OCI-LY3 (cell line): ENCODE measurements at regions not wholly inside any gene's neighbourhood (a gene's known extent, or its start where the extent isn't known, plus 50 kb on each side); places are given as distances from the start of the nearest gene placed in this dataset.

Source experiments
- H2AFZ ChIP-seq: fragments of 200-600, 300-600 bp; shearing (Covaris generic); 2 replicates; pipeline ENCODE4 v1.6.0; 2014; ENCODE audit warnings: antibody characterized with exemption, low read depth, low read length
- H3K27ac ChIP-seq: fragments of 200-600, 300-600 bp; sonication (generic); 2 replicates; pipeline ENCODE4 v1.5.1; 2014; ENCODE audit warnings: mild to moderate bottlenecking, low read length, moderate library complexity, mixed read lengths
- H3K27me3 ChIP-seq: fragments of 200-600, 300-600 bp; sonication (generic); 2 replicates; pipeline ENCODE4 v1.6.1; 2014; ENCODE audit warnings: low read depth, low read length, mixed read lengths
- H3K36me3 ChIP-seq: fragments of 200-600, 300-600 bp; sonication (generic); replicated peaks from 2 replicates; pipeline ENCODE3; 2014; ENCODE audit warnings: low read depth, low read length, mixed read lengths
- H3K4me1 ChIP-seq: fragments of 300-600, 200-600 bp; sonication (generic); 2 replicates; pipeline ENCODE4 v1.6.1; 2014; ENCODE audit warnings: low read length, mixed read lengths
- H3K4me2 ChIP-seq: fragments of 200-600, 300-600 bp; sonication (generic); 2 replicates; pipeline ENCODE4 v1.6.1; 2014; ENCODE audit warnings: low read length, mixed read lengths
- H3K4me3 ChIP-seq: fragments of 300-600, 200-600 bp; sonication (generic); 2 replicates; pipeline ENCODE4 v1.5.1; 2014; ENCODE audit warnings: antibody characterized with exemption, mild to moderate bottlenecking, low read length, moderate library complexity
- H3K79me2 ChIP-seq: fragments of 300-600, 200-600 bp; shearing (Covaris generic); 2 replicates; pipeline ENCODE4 v1.6.1; 2014; ENCODE audit warnings: mild to moderate bottlenecking, low read length, mixed read lengths
- H3K9ac ChIP-seq: fragments of 300-600, 200-600 bp; shearing (Covaris generic); 2 replicates; pipeline ENCODE4 v1.6.0; 2014; ENCODE audit warnings: mild to moderate bottlenecking, low read length, moderate library complexity
- H3K9me3 ChIP-seq: fragments of 200-600, 300-600 bp; shearing (Covaris generic); 2 replicates; pipeline ENCODE4 v1.6.1; 2014; ENCODE audit warnings: low read length, mixed read lengths; ENCODE audit not compliant: insufficient read depth
- H4K20me1 ChIP-seq: fragments of 200-600, 300-600 bp; sonication (generic); 2 replicates; pipeline ENCODE4 v1.6.1; 2016; ENCODE audit warnings: low read length, mixed read lengths; ENCODE audit not compliant: insufficient read depth
- CTCF ChIP-seq: fragments of 200-600, 300-600 bp; sonication (generic); IDR thresholded peaks from 2 replicates; pipeline ENCODE4 v1.5.1; 2014; ENCODE audit warnings: antibody characterized with exemption, low read length, low read depth
- EZH2phosphoT487 ChIP-seq: fragments of 200-600 bp; shearing (Covaris generic); IDR thresholded peaks from 2 replicates; pipeline ENCODE4 v1.6.1; 2018; ENCODE audit warnings: antibody characterized with exemption, mixed run types, low read depth

GRCh38 chr5:85910335-85910734 is 707.4 kb upstream of the COX7C start:
- H3K4me2 ChIP-seq, result no peak overlapping the region
- H3K36me3 ChIP-seq, result no peaks in the 10 kb centered on the region
- H3K79me2 ChIP-seq, result no peaks in the 10 kb centered on the region
- H3K27ac ChIP-seq, result no peak overlapping the region
- no peaks in the 10 kb centered on the region for H3K27me3 ChIP-seq
- H3K4me1 ChIP-seq, result no peaks in the 10 kb centered on the region
- TF ChIP-seq CTCF, result no peak
- TF ChIP-seq EZH2phosphoT487, result no peak
- H3K9me3 ChIP-seq, result no peaks in the 10 kb centered on the region
- H3K9ac ChIP-seq, result no peak overlapping the region
- H2AFZ ChIP-seq, result no peak overlapping the region
- H3K4me3 ChIP-seq, result no peak overlapping the region
- no peaks in the 10 kb centered on the region for H4K20me1 ChIP-seq

- Histone ChIP-seq H3K9ac (no peak overlapping the region), H2AFZ (no peak overlapping the region), H4K20me1 (no peaks in the 10 kb centered on the region), H3K79me2 (no peaks in the 10 kb centered on the region), H3K27ac (no peak overlapping the region), H3K4me2 (no peak overlapping the region), H3K9me3 (no peaks in the 10 kb centered on the region), H3K27me3 (no peaks in the 10 kb centered on the region), H3K4me3 (no peak overlapping the region), H3K36me3 (no peaks in the 10 kb centered on the region), H3K4me1 (no peaks in the 10 kb centered on the region)
- TF ChIP-seq EZH2phosphoT487 (no peak), CTCF (no peak)
Measured at GRCh38 chr5:85920984-85921383, 696.8 kb upstream of the COX7C start.

GRCh38 chr5:85921590-85921989 is 696.2 kb upstream of the COX7C start:
- no peaks in the 10 kb centered on the region for H3K9me3 ChIP-seq
- no peak overlapping the region for H2AFZ ChIP-seq
- H3K4me3 ChIP-seq, result no peak overlapping the region
- no peaks in the 10 kb centered on the region for H4K20me1 ChIP-seq
- TF ChIP-seq CTCF, result no peak
- TF ChIP-seq EZH2phosphoT487, result no peak
- H3K4me2 ChIP-seq, result no peak overlapping the region
- H3K27ac ChIP-seq, result no peak overlapping the region
- H3K36me3 ChIP-seq, result no peaks in the 10 kb centered on the region
- no peaks in the 10 kb centered on the region for H3K4me1 ChIP-seq
- H3K27me3 ChIP-seq, result no peaks in the 10 kb centered on the region
- no peaks in the 10 kb centered on the region for H3K79me2 ChIP-seq
- no peak overlapping the region for H3K9ac ChIP-seq

GRCh38 chr5:85927632-85928031 is 690.1 kb upstream of the COX7C start:
- no peaks in the 10 kb centered on the region for H3K79me2 ChIP-seq
- TF ChIP-seq CTCF, result no peak
- TF ChIP-seq EZH2phosphoT487, result no peak

More at GRCh38 chr5:85927632-85928031, 690.1 kb upstream of the COX7C start:
- Histone ChIP-seq H3K4me1 (no peaks in the 10 kb centered on the region), H3K9me3 (no peaks in the 10 kb centered on the region), H2AFZ (no peak overlapping the region), H3K27ac (no peak overlapping the region), H3K9ac (no peak overlapping the region), H3K4me2 (no peak overlapping the region), H3K36me3 (no peaks in the 10 kb centered on the region), H4K20me1 (no peaks in the 10 kb centered on the region), H3K4me3 (no peak overlapping the region), H3K27me3 (no peaks in the 10 kb centered on the region)
